ENCODE measurements at regions not wholly inside any gene's neighbourhood (a gene's known extent, or its start where the extent isn't known, plus 50 kb on each side); places are given as distances from the start of the nearest gene placed in this dataset.

DNA sequence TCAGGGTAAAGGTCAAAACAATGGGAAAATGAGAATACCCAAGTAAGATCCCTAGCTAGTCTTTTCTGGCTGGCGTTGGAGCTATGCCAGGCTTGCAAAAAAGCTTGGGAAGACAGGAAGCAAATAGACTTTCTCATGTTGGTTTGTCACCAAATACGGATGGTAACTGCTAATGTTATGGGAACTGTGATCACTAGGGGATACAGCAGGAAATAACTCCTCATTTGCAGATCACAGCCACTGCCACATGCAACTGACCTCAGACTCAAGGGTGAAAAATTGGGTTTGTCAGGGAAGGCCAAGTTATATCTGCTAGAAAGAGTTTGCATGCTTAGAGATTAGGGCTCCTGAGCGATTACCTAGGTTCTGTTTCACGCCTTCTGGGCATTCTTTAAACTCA, 162.9 kb downstream of the NHLRC3 start:
- H3K9me3 ChIP-seq (ENCODE audit: control insufficient read depth, low read length), result no peaks in the 10 kb centered on the region
- H3K27ac ChIP-seq (ENCODE audit: low read depth, low read length), result no peak overlapping the region
- WGBS, 2 experiments (ENCODE audit: insufficient coverage in 1 of 2, insufficient read length in 1 of 2), result 67% methylated on average over 3 of the region's 4 CpGs
- H3K4me3 ChIP-seq (ENCODE audit: low read length), result peak overlapping the region; percentile 32
- Mint-ChIP-seq H3K27me3 (ENCODE audit: insufficient read depth) (peaks cover 5% of the 10 kb centered on the region), H3K36me3 (ENCODE audit: low read depth) (no peaks in the 10 kb centered on the region), H3K4me1 (peaks cover 24% of the 10 kb centered on the region), H3K4me3 (no peak overlapping the region), H3K27ac (no peak overlapping the region), H3K9me3 (no peaks in the 10 kb centered on the region)
- H3K27me3 ChIP-seq (ENCODE audit: control insufficient read depth, insufficient read depth, low read length, poor library complexity, severe bottlenecking), result no peaks in the 10 kb centered on the region
- DNase-seq, result peak; percentile 59
- peaks cover 5% of the 10 kb centered on the region for H3K4me1 ChIP-seq (ENCODE audit: control insufficient read depth, insufficient read depth, low read length)
- no peaks in the 10 kb centered on the region for H3K36me3 ChIP-seq (ENCODE audit: control insufficient read depth, insufficient read depth, low read length)
- TF ChIP-seq, protein P1, sequence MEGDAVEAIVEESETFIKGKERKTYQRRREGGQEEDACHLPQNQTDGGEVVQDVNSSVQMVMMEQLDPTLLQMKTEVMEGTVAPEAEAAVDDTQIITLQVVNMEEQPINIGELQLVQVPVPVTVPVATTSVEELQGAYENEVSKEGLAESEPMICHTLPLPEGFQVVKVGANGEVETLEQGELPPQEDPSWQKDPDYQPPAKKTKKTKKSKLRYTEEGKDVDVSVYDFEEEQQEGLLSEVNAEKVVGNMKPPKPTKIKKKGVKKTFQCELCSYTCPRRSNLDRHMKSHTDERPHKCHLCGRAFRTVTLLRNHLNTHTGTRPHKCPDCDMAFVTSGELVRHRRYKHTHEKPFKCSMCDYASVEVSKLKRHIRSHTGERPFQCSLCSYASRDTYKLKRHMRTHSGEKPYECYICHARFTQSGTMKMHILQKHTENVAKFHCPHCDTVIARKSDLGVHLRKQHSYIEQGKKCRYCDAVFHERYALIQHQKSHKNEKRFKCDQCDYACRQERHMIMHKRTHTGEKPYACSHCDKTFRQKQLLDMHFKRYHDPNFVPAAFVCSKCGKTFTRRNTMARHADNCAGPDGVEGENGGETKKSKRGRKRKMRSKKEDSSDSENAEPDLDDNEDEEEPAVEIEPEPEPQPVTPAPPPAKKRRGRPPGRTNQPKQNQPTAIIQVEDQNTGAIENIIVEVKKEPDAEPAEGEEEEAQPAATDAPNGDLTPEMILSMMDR (conservative IDR thresholded peaks at IDR 0.05), result no peak
- H3K9ac ChIP-seq (ENCODE audit: extremely low read depth, low read length, poor library complexity, severe bottlenecking), result no peak overlapping the region

DNA sequence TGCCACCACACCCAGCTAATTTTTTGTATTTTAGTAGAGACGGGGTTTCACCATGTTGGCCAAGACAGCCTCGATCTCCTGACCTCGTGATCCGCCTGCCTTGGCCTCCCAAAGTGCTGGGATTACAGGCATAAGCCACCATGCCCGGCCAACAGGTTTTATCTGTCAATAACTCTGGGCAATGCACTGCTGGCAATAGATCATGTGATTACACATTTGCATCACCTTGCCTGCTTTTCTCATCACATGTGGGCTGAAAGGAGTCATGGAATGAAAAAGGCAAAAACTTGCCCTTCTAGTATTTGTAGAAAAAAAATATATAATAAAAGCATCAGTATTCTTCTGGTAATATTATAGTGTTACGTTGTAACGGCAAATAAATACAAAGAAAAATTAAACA, 164.5 kb downstream of the NHLRC3 start:
- no peak overlapping the region for H3K9ac ChIP-seq (ENCODE audit: extremely low read depth, low read length, poor library complexity, severe bottlenecking)
- WGBS, 2 experiments (ENCODE audit: insufficient coverage in 1 of 2, insufficient read length in 1 of 2), result 80 to 90% methylated on average over 5 of the region's 7 CpGs
- peaks cover 5% of the 10 kb centered on the region for H3K4me1 ChIP-seq (ENCODE audit: control insufficient read depth, insufficient read depth, low read length)
- Mint-ChIP-seq H3K27ac (no peak overlapping the region), H3K9me3 (peaks cover 11% of the 10 kb centered on the region), H3K4me1 (peaks cover 20% of the 10 kb centered on the region), H3K27me3 (ENCODE audit: insufficient read depth) (peaks cover 7% of the 10 kb centered on the region), H3K36me3 (ENCODE audit: low read depth) (no peaks in the 10 kb centered on the region), H3K4me3 (no peak overlapping the region)
- TF ChIP-seq, protein P1 (conservative IDR thresholded peaks at IDR 0.05), result no peak
- H3K4me3 ChIP-seq (ENCODE audit: low read length), result no peak overlapping the region
- H3K9me3 ChIP-seq (ENCODE audit: control insufficient read depth, low read length), result no peaks in the 10 kb centered on the region
- DNase-seq, result no peak
- no peaks in the 10 kb centered on the region for H3K36me3 ChIP-seq (ENCODE audit: control insufficient read depth, insufficient read depth, low read length)
- no peak overlapping the region for H3K27ac ChIP-seq (ENCODE audit: low read depth, low read length)
- no peaks in the 10 kb centered on the region for H3K27me3 ChIP-seq (ENCODE audit: control insufficient read depth, insufficient read depth, low read length, poor library complexity, severe bottlenecking)

DNA sequence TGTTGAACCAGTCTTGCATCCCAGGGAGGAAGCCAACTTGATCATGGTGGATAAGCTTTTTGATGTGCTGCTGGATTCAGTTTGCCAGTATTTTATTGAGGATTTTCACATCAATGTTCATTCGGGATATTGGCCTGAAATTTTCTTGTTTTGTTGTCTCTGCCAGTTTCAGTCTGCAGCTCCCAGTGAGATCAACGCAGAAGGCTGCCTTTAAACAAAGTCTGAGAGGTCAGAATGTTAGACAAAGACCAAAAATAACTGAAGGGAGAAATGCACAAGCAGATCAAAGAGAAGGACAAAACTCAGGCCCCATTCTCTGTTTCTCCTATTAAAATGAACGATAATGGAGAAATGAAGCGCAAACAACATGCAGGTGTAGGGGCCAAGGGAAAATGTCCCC, 170.4 kb downstream of the NHLRC3 start:
- peaks cover 11% of the 10 kb centered on the region for H3K9me3 Mint-ChIP-seq
- H3K27me3 Mint-ChIP-seq (ENCODE audit: insufficient read depth), result peaks cover 7% of the 10 kb centered on the region
- peaks cover 3% of the 10 kb centered on the region for H3K4me1 Mint-ChIP-seq
- no peak overlapping the region for H3K9ac ChIP-seq (ENCODE audit: extremely low read depth, low read length, poor library complexity, severe bottlenecking)
- H3K27ac Mint-ChIP-seq, result no peak overlapping the region
- H3K4me3 Mint-ChIP-seq, result no peak overlapping the region
- DNase-seq, result no peak
- no peak overlapping the region for H3K4me3 ChIP-seq (ENCODE audit: low read length)
- WGBS, 2 experiments (ENCODE audit: insufficient coverage in 1 of 2, insufficient read length in 1 of 2), result 73 to 81% methylated on average over 4 of the region's 4 CpGs
- H3K27ac ChIP-seq (ENCODE audit: low read depth, low read length), result no peak overlapping the region
- H3K36me3 ChIP-seq (ENCODE audit: control insufficient read depth, insufficient read depth, low read length), result no peaks in the 10 kb centered on the region
- H3K27me3 ChIP-seq (ENCODE audit: control insufficient read depth, insufficient read depth, low read length, poor library complexity, severe bottlenecking), result no peaks in the 10 kb centered on the region
- no peaks in the 10 kb centered on the region for H3K4me1 ChIP-seq (ENCODE audit: control insufficient read depth, insufficient read depth, low read length)
- no peaks in the 10 kb centered on the region for H3K36me3 Mint-ChIP-seq (ENCODE audit: low read depth)
- TF ChIP-seq, protein P1 (conservative IDR thresholded peaks at IDR 0.05), result no peak
- no peaks in the 10 kb centered on the region for H3K9me3 ChIP-seq (ENCODE audit: control insufficient read depth, low read length)
